HUES48 (cell line): ENCODE measurements at regions not wholly inside any gene's neighbourhood (a gene's known extent, or its start where the extent isn't known, plus 50 kb on each side); places are given as distances from the start of the nearest gene placed in this dataset.

Experiments
- H3K27ac ChIP-seq: one replicate; pipeline ENCODE4 v1.7.0; 2013; ENCODE audit warnings: low read depth, low read length, inconsistent platforms
- H3K27me3 ChIP-seq: 2 replicates; pipeline ENCODE4 v1.6.1; 2013; ENCODE audit warnings: mild to moderate bottlenecking, low read length; ENCODE audit not compliant: control insufficient read depth, insufficient read depth
- H3K36me3 ChIP-seq: 2 replicates; pipeline ENCODE4 v1.6.1; 2013; ENCODE audit warnings: low read length; ENCODE audit not compliant: control insufficient read depth, insufficient read depth
- H3K4me1 ChIP-seq: 2 replicates; pipeline ENCODE4 v1.6.1; 2013; ENCODE audit warnings: mild to moderate bottlenecking, low read length; ENCODE audit not compliant: control insufficient read depth, insufficient read depth
- H3K4me3 ChIP-seq: 2 replicates; pipeline ENCODE4 v1.5.1; 2013; ENCODE audit warnings: mild to moderate bottlenecking, low read depth, low read length
- H3K9ac ChIP-seq: 2 replicates; pipeline ENCODE4 v1.6.1; 2013; ENCODE audit warnings: mild to moderate bottlenecking, low read depth, low read length, moderate library complexity
- H3K9me3 ChIP-seq: 2 replicates; pipeline ENCODE4 v1.6.1; 2013; ENCODE audit warnings: low read length; ENCODE audit not compliant: control insufficient read depth, insufficient read depth

DNA sequence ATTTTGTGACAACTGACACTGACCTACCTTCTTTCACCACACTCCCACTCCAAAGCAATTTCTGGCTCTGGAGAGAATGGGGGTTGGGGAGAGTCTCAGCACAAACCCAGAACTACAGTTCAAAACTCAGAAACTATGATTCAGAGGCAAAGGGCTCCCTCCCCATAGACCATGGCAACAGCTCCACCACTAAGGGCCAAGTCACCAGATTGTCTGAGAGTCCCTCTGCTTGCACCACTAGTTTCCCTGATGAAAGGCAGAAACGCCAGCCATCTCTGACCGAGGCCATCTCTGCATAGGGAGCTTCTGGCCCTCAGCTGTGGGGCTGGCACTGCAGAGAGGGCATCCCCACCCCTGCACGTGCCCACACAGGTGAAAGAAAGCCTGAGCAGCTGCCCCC is 112.4 kb upstream of the VSTM2B start:
- Histone ChIP-seq H3K9ac (no peak overlapping the region), H3K27me3 (no peaks in the 10 kb centered on the region), H3K4me1 (no peaks in the 10 kb centered on the region), H3K4me3 (no peak overlapping the region), H3K9me3 (no peaks in the 10 kb centered on the region), H3K27ac (no peak overlapping the region), H3K36me3 (no peaks in the 10 kb centered on the region)

GRCh38 chr19:29415507-29415906 is 110.3 kb upstream of the VSTM2B start:
- no peak overlapping the region for H3K27ac ChIP-seq
- no peaks in the 10 kb centered on the region for H3K36me3 ChIP-seq
- no peak overlapping the region for H3K4me3 ChIP-seq
- no peaks in the 10 kb centered on the region for H3K27me3 ChIP-seq
- no peak overlapping the region for H3K9ac ChIP-seq
- H3K4me1 ChIP-seq: no peaks in the 10 kb centered on the region
- no peaks in the 10 kb centered on the region for H3K9me3 ChIP-seq

GRCh38 chr19:29417048-29417447 is 108.7 kb upstream of the VSTM2B start:
- Histone ChIP-seq H3K36me3 (no peaks in the 10 kb centered on the region), H3K9me3 (no peaks in the 10 kb centered on the region), H3K4me3 (no peak overlapping the region), H3K27ac (no peak overlapping the region), H3K27me3 (no peaks in the 10 kb centered on the region), H3K4me1 (no peaks in the 10 kb centered on the region), H3K9ac (no peak overlapping the region)

DNA sequence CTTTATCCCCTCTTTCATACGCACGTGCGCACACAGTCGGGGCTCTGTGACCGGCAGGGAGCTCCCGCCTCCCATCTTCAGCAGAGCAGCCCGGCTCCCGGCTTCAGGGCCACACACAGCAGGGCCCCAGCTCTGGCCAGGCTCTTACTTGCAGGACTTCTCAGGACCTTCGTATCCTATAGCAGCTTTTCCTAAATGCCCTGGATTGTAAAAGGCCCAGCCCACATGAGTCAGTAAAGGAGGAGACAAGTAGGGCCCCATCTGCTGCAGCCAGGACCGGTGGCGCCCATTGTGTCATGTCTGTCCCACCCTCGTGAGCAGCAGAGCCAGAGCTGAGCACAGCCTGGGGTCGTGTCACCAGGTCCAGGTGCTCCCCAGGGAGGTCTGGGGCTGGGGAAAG is 107.6 kb upstream of the VSTM2B start:
- no peaks in the 10 kb centered on the region for H3K9me3 ChIP-seq
- H3K4me1 ChIP-seq: no peaks in the 10 kb centered on the region
- H3K4me3 ChIP-seq: no peak overlapping the region
- no peak overlapping the region for H3K27ac ChIP-seq
- no peak overlapping the region for H3K9ac ChIP-seq
- no peaks in the 10 kb centered on the region for H3K36me3 ChIP-seq
- no peaks in the 10 kb centered on the region for H3K27me3 ChIP-seq

GRCh38 chr19:29420065-29420464 is 105.7 kb upstream of the VSTM2B start:
- Histone ChIP-seq H3K9ac (no peak overlapping the region), H3K9me3 (no peaks in the 10 kb centered on the region), H3K27me3 (no peaks in the 10 kb centered on the region), H3K4me3 (no peak overlapping the region), H3K36me3 (no peaks in the 10 kb centered on the region), H3K27ac (no peak overlapping the region), H3K4me1 (no peaks in the 10 kb centered on the region)

- no peaks in the 10 kb centered on the region for H3K27me3 ChIP-seq
- no peaks in the 10 kb centered on the region for H3K36me3 ChIP-seq
- H3K9ac ChIP-seq: no peak overlapping the region
- no peak overlapping the region for H3K4me3 ChIP-seq
- no peaks in the 10 kb centered on the region for H3K4me1 ChIP-seq
- no peak overlapping the region for H3K27ac ChIP-seq
- no peaks in the 10 kb centered on the region for H3K9me3 ChIP-seq
Observed at GRCh38 chr19:29420482-29421195, 105.2 kb upstream of the VSTM2B start.

DNA sequence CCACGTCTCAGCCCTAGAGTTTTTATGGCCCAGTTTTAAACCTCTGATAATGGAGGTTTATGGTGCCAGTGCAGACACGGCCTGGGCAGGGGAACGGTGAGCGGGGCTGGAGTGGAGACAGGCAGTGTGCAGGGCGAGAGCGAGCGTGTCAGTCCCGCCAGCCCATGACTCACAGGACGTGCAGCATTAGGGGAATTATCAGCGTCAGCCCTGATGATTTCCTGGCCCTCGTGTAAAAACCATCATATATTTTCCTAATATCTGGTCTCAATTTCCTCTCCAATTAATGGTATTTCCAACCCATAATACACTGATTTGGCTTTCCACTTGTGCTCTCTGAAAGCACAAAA is 104.6 kb upstream of the VSTM2B start:
- H3K27me3 ChIP-seq: no peaks in the 10 kb centered on the region
- no peak overlapping the region for H3K4me3 ChIP-seq
- H3K27ac ChIP-seq: no peak overlapping the region
- H3K9me3 ChIP-seq: peaks cover 2% of the 10 kb centered on the region; the same call in 1 of the 2 replicates
- H3K9ac ChIP-seq: no peak overlapping the region
- no peaks in the 10 kb centered on the region for H3K4me1 ChIP-seq
- H3K36me3 ChIP-seq: no peaks in the 10 kb centered on the region

GRCh38 chr19:29422047-29422446 is 103.7 kb upstream of the VSTM2B start:
- Histone ChIP-seq H3K4me1 (no peaks in the 10 kb centered on the region), H3K27me3 (no peaks in the 10 kb centered on the region), H3K27ac (no peak overlapping the region), H3K9me3 (peaks cover 7% of the 10 kb centered on the region; the same call in 1 of the 2 replicates), H3K9ac (no peak overlapping the region), H3K36me3 (no peaks in the 10 kb centered on the region), H3K4me3 (no peak overlapping the region)

- Histone ChIP-seq H3K4me1 (no peaks in the 10 kb centered on the region), H3K4me3 (no peak overlapping the region), H3K9ac (no peak overlapping the region), H3K36me3 (no peaks in the 10 kb centered on the region), H3K27me3 (no peaks in the 10 kb centered on the region), H3K9me3 (peaks cover 7% of the 10 kb centered on the region; the same call in 1 of the 2 replicates), H3K27ac (no peak overlapping the region)
Observed at GRCh38 chr19:29422486-29423085, 103.2 kb upstream of the VSTM2B start.

GRCh38 chr19:29428071-29428470 is 97.7 kb upstream of the VSTM2B start:
- Histone ChIP-seq H3K27me3 (no peaks in the 10 kb centered on the region), H3K36me3 (no peaks in the 10 kb centered on the region), H3K9ac (no peak overlapping the region), H3K4me1 (no peaks in the 10 kb centered on the region), H3K9me3 (peaks cover 7% of the 10 kb centered on the region; the same call in 1 of the 2 replicates), H3K27ac (no peak overlapping the region), H3K4me3 (no peak overlapping the region)

DNA sequence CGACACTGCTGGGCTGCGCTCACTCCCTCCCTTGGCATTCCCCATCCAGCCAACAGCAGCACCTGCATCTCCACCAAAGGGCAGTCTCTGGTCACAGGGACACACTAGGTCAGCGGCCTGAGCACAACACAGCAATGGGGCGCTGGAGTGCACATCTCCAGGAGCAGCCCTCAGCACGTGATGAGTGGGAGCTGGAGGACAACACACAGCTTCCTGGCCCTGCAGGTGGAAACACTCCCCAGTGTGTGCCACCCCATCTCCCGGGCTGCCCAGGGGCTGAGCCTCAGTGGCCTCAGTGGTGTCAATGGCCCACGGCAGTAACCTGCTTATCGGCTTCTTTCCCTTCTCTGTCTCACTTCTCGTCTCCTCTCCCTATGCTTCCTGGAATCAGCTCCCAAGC is 96.8 kb upstream of the VSTM2B start:
- Histone ChIP-seq H3K4me3 (no peak overlapping the region), H3K27ac (no peak overlapping the region), H3K27me3 (no peaks in the 10 kb centered on the region), H3K4me1 (no peaks in the 10 kb centered on the region), H3K9me3 (peaks cover 7% of the 10 kb centered on the region; the same call in 1 of the 2 replicates), H3K36me3 (no peaks in the 10 kb centered on the region), H3K9ac (no peak overlapping the region)
